ENCODE measurements at regions not wholly inside any gene's neighbourhood (a gene's known extent, or its start where the extent isn't known, plus 50 kb on each side); places are given as distances from the start of the nearest gene placed in this dataset.
"Not testable (repeated sequence)": the region's sequence is repeated elsewhere in the genome, so short reads cannot be mapped to it uniquely, and the experiment has no call there.

DNA sequence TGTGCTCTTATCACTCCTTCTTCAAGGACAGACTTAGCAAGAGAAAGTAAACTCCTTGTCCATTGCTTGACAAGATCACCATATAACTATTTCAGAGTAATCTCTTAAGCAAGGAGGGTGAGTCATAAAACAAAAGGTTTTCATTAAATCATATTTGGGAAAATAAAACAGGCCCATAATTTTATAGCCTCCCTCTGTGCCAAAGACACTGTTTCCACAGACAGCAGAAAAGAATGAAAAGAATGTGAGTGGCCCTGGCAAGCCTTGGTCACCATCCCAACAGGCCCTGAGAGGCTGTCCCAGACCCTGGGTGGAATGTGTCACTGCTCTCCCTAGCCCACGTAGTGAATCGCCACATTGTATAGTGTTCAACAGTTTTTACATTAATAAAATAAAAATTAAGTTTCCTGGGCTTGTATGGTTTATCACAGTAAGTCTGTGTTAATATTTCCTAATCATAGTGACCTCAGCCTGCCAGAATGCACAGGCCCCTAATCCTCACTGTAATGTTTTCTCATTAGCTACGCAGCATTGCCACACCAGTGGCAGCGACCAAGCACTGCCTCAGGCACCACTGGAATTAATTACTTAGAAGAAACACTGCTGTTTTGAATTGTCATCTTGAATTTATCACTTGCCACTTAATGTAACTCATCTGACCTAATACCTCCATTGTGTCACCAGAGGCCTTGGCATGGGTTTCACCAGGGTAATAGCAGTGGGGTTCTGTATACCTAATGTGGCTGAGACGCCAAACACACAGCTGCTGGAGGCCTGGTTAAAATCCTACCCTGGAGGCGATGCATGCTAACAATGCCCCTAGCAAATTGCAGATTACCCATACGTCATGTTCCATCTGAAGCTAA lies 401.9 kb downstream of the LNPK start:
- DNase-seq, result peak; percentile 72

DNA sequence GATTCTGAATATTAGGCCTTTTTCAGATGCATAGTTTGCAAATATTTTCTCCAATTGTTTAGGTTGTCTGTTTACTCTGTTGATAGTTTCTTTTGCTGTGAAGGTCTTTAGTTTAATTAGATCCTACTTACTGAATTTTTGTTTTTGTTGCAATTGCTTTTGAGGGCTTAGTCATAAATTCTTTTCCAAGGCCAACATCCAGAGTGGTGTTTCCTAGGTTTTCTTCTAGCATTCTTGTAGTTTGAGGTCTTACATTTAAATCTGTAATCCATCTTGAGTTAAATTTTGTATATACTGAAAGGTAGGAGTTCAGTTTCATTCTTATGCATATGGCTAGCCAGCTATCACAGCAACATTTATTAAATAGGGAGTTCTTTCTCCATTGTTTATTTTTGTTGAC lies 404.8 kb downstream of the LNPK start:
- DNase-seq, result no peak

DNA sequence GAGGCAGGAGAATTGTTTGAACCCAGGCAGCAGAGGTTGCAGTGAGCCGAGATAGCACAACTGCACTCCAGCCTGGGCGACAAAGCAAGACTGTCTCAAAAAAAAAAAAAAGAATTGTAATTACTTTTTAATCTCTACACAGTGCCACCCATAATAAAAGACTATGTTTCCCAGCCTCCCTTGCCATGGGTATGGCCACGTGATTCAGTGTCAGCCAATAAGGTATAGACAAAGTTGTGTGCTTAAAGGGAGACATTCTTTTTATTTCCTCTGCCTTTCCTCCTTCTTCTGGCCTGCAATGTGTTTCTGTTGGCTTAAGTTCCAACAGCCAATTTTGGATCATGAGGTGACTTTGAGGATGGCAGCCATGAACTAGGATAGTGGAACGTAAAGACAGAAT lies 406.9 kb downstream of the LNPK start:
- no peak for DNase-seq

DNA sequence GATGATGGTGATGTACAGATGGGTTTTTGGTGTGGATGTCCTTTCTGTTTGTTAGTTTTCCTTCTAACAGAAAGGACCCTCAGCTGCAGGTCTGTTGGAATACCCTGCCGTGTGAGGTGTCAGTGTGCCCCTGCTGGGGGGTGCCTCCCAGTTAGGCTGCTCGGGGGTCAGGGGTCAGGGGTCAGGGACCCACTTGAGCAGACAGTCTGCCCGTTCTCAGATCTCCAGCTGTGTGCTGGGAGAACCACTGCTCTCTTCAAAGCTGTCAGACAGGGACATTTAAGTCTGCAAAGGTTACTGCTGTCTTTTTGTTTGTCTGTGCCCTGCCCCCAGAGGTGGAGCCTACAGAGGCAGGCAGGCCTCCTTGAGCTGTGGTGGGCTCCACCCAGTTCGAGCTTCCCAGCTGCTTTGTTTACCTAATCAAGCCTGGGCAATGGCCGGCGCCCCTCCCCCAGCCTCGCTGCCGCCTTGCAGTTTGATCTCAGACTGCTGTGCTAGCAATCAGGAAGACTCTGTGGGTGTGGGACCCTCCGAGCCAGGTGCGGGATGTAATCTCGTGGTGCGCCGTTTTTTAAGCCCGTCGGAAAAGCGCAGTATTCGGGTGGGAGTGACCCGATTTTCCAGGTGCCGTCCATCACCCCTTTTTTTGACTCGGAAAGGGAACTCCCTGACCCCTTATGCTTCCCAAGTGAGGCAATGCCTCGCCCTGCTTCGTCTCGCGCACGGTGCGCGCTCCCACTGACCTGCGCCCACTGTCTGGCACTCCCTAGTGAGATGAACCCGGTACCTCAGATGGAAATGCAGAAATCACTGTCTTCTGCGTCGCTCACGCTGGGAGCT lies 408.2 kb downstream of the LNPK start:
- not testable (repeated sequence) for DNase-seq

DNA sequence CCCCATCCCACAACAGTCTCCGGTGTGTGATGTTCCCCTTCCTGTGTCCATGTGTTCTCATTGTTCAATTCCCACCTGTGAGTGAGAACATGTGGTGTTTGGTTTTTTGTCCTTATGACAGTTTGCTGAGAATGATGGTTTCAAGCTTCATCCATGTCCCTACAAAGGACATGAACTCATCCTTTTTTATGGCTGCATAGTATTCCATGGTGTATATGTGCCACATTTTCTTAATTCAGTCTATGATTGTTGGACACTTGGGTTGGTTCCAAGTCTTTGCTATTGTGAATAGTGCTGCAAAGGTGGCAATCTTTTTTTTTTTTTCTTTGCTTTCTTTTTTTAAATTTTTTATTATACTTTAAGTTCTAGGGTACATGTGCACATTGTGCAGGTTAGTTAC lies 406.7 kb upstream of the ATP5MC3 start:
- DNase-seq, result not testable (repeated sequence)

DNA sequence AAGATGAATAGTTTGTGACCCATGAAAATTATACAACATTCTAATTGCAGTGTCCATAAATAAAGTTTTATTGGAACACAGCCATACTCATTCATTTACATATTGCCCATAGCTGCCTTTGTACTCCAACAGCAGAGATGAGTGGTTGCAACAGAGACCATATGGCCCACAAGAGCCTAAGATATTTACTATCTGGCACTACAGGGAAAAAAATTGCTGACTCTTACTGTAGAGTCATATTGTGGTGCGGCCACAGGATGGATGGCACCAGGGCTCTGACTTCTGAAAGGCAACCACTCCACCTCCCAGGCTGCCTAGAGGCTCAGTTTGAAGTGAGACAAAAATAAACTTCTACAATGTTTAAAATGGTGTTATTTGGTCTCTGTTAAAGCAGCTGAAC lies 404.0 kb upstream of the ATP5MC3 start:
- no peak for DNase-seq

DNA sequence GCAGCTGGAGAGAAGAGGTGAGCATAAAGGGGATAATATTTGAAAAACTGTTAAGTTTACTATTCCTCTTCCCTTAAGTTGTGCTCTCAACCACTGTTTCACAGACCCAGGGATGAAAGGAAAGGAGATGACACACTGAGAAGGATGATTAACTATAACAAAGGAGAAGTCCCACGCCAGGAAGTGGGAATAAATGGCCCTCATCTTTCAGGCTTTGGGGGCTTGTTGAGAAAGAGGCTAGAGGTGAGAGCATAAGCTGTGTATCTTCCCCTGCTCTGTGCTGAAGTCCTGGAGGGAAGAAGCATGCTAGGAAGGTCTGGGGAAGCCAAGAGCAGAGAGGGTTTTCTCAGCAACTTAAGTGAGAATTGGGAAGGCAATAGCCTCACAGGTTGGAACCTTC lies 399.1 kb upstream of the ATP5MC3 start:
- DNase-seq, result no peak

DNA sequence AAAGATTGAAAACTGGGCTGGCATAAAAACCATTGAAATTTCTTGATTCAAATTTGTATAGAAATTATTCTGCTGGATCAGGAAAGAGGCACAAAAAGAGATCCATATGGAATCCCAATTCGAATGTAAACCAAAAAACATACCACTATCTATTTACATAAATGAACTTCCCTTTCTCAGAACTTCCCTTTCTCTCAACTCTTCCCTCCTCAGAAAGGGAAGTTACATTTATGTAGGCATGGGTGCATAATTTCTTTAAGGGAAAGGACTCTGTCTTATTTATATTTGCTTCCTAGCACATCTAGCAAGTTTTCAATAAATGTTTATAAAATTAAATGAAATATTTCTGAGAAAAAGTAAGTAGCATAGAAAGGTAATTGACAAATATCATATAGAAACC lies 398.1 kb upstream of the ATP5MC3 start:
- DNase-seq, result no peak

DNA sequence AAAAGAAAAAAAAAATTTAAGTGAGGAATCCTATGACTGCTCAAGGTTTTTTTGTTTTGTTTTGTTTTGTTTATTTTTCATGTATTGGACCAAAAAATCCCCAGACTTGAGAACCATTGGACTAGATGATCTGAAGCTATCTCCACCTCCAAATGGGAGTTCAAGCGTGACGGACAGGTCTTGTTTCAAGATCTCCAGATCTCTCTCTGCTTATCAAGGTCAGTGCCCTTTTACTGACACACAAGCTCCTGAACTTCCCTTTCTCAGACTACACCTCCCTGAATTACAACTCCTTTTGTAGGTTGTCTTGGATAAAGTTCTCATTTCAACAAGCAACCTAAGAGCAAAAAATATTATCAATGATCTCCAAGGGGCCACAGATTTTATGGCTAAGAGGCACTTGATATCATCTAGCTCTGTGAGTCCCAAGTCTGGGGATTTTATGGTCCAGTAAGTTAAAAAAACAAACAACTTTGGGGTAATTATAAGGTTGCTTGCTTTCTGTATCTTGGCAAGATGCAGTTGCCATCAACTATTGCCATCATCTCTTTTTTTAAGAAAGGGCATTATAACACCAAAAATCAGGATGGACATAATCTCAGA lies 396.0 kb upstream of the ATP5MC3 start:
- DNase-seq, result peak; percentile 44

DNA sequence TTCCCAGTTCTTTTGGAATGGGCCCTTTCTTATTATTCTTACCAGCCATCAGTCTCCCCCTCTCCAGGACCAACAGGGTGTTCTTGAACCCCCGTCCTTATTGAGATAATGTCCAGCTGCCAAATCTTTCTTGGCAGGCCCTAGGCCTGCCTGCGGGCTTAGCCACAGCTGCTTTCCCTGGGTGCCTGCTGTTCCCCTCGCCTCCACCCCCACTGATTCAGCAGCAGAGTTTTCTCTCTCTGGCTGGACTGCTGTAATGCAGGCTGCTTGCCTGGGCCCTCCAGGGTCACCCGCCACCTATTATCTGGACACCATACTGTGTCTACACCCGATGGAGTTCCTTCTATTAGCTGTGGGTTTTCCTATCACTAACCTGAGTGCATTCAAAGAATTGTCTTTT lies 395.4 kb upstream of the ATP5MC3 start:
- no peak for DNase-seq

DNA sequence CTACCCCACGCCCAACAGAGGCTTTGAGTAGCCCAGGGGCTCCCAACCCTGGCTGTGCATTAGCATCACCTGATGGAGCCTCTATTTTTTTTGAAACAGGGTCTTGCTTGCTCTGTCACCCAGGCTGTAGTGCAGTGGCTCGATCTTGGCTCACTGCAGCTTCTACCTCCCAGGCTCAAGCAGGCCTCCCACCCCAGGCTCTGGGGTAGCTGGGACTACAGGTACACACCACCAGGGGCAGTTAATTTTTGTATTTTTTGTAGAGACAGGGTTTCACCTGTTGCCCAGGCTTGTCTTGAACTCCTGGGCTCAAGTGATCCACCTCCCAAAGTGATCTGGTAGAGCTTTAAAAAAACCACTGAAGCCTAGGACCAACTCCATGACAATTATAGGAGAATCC lies 394.8 kb upstream of the ATP5MC3 start:
- no peak for DNase-seq

DNA sequence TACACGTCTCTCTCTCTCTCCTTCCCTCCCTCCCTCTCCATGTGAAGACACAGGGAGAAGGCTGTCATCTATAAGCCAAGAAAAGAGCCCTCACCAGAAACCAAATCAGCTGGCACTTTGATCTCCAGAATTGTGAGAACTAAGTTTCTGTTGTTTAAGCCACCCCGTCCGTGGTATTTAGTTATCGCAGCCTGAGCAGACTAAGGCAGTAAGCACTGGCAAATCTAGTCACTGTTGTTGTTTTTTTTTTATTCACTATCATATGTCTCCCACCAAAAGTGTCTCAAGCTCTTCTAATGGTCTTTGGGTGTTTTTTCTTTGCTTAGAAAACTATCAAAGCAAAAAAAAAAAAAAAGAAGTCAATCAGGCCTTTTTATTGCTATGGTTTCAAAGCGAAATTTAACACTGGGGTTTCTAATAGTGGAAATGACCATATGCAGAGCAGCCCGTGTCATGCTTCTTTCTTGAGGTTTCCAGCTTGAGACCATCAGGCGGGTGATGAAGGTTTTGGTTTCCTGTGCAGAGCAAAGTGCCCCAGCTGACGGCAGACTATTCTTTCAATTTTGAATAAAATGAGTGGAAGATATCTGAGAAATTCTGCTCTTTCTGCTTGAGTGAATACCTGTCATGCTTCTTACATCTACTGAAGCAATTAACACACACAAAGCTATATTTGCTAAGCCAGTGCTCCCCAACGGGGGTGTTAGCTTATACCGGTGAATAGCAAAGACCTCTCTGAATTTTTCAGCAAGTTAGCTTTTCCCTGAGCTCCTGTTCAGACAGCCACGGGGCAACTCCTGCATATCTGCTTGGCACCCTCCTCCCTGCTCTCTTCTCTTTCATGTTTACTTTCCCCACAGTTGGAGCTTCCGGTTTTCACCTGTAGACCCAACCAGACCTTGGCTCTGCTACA lies 394.1 kb upstream of the ATP5MC3 start:
- DNase-seq, result peak; percentile 32

DNA sequence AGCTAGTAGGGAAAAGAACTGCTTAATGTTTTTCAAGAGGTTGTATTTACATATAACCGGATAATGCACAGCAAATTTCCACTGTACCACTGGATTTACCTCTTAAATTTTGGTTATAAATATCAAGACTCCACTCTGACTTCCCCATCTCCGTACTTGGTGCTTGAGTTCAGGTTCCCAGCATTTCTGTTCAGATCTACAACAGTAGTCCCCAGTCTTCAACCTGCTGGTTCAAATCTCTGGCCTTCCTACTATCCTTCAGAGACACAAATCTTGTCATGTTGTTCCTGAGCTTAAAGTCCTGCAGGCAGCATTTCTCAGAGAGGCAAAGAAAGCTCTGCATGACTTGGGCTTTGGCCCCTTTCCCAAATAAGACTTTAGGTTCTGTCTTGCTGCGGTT lies 392.6 kb upstream of the ATP5MC3 start:
- no peak for DNase-seq

DNA sequence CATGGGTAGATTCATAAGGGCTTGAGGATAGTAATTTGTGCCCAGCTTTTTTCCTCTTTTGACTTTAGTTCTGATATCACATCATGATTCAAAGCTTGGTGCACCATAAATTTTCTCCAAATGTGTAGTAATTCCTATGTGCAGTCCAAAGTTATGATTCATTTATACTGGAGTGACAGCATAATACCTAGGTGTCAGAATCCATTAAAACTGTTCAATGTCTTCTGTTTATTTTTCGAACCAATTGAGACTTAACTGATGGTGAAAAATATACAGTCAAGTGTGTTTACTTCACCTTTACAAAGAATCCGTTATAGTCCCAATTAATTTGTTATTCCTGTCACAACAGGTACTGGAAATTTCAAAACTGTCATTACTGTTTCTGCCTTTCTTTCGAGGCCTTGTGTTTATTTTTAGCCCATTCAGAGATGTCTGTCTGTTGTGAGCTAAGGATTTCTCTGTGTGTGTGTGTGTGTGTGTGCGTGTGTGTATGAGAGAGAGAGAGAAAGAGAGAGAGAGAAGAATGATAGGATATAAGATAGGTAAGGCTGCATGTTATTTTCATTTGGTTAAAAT lies 389.7 kb upstream of the ATP5MC3 start:
- DNase-seq, result no peak

DNA sequence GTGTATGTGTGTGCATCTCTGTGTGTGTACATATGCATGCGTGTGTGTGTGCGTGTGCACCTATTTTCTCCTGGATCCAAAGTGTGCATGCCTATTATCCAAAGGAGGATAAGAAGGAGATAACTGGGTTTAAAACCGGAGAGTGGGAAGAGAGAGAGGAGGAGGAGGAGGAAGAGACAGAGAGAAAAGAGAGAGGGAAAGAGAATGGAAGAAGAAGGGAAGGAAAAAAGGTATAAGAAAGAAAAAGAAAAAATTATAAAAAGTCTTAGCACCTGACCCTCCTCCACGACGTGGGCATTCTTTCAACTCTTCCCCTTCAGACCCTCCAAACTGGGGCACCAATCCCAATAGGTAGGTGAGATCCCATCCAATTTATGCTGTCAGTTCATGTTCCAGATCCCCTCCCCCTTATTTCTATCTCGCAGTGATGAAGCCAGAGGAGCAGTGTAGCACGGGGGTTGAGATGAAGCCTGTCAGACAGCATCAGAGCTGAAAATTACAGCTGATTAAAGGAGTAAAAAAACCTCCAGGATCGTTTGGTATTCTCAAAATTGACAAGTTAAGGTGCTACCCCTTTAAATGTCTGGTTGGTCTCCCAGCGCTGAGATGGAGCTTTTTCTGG lies 386.7 kb upstream of the ATP5MC3 start:
- no peak for DNase-seq

DNA sequence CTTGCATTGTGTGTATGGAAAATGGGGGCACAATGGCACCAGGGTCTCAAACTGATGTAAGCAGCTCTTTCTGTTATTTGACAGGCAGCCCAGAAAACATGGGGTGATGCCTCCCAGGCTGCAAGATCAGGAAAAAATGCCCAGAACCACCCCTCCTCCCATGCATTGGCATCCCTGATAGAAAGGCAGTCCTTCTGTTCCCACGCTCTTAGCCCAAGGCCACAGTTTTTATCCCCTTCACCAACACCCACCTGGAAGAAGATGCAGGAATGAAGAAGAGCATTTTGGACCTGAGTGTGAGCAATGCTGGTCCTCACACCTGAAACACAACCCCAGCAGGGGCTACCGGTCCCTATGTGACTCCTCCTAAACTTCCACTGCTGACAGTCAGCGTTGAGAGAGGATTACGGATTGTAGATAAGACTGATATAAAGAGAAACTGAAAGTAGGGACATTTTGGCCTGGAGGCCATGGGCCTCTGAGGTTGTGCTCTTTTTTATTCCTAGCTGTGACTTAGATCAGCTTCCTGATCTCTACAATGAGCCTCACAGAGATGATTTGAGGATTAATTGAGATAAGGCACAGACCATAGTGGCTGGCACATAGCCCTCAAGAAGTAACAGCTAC lies 386.0 kb upstream of the ATP5MC3 start:
- DNase-seq, result no peak

DNA sequence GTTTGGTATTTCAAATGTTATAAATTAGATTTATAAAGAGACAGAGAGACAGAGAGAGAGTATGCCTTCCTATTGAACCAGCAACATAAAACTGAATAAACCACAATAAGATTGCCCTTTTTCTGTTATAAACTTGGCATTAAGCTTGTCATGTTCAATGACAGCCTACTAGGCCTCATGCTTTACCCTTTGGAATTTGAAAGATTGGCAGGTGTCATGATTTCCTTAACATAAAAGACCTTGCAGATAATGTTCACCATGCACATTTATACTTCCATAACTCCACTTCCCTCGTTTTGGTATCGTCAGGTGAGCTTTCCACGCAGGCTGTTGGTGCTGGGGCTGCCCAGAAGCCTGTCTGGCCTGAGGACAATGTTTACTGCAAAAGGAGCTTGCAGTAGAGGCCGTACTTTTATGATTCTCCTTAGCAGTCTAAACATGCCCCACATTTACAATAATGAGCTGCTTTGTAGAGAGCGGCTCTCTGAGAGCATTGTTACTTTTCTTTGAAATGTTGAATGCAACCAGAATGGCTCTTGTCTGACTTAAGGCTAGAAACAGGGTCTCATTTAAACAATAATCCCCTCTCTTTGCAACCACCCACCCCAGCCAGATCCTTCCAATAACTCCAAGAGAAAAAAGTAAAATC lies 379.1 kb upstream of the ATP5MC3 start:
- no peak for DNase-seq

DNA sequence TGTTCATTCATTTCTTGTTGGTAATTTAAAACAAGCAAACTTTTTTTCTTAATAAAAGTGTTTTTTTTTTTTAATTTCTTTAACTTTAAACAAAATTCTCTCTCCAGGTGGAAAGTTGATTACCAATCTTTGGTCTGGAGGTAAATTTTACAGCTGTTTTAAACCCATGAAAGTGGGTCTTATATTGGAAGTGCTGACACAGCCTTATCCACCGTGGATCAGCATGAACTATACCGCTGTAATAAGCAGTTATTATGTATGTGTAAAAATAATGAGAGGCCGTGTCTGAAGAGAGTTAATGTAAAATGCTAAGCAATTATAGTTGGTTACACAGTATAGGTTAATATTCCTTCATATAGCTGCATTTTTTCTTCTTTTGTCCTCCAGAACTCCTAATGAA lies 378.1 kb upstream of the ATP5MC3 start:
- DNase-seq, result no peak

DNA sequence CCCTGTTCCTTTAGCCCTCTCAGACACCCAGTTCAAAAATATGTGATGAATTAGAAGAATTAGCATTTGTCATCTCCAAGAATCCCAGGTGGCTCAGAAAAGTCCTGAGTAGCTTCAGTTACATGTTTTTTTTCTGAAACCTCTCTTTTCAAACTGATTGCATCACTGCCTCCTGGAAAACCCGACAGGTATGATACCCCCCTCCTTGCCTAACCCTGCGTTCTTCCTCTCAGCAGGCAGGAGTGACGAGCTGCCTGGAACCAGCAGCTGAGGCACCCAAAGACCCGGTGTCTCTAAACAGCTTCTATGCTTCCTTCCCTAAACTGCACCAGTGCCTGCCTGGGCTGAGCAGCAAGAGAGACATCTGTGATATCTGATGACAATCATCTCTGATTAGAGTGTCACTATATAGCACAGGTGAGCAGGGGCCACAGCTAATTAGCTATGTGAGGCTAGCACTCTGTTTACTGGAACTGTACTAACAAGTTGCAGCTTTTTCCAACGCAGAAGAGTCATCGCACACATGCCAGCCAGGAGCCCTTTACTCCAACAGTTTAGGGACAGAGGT lies 376.4 kb upstream of the ATP5MC3 start:
- DNase-seq, result no peak

DNA sequence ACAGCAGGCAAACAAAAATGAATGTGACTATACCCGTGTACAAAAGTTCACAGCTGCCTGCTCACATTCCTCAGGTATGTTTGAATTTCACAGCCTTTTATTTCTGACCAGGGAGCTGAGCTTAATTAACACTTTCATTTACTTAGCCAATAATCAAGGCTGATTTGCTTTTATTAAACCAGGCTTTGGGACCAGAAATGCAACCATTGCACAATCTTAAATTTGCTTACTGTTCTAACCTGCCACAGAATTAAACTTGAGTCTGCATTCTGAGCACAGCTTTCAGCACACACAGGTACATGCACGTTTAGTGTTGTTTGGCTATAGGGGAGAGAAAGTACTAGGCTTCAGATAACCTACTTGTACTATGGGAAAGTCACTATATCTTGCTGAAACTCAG lies 372.4 kb upstream of the ATP5MC3 start:
- DNase-seq, result no peak

All from DMS79 (cell line).